ENCODE measurements at regions not wholly inside any gene's neighbourhood (a gene's known extent, or its start where the extent isn't known, plus 50 kb on each side); places are given as distances from the start of the nearest gene placed in this dataset.
"Not testable (repeated sequence)": the region's sequence is repeated elsewhere in the genome, so short reads cannot be mapped to it uniquely, and the experiment has no call there.

DNA sequence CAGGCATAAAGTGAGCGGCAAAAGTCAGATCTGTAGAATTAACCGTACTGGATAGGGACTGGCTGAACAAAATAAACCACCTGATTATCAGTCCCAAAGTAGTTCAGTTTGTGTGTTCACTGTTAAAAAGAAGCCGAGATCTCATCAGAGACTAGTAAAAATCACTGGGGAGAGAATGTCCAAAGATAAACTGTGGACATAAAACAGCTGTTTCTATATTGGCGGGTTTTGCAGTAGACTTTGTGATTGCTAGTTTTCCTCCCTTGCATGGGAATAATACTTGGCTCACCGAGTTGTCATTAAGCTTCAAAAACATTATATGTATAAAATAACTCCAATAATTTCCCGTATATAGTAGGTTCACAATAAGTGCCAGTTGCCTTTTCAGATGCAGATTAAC, 114.2 kb upstream of the ID4 start:
- no peak for DNase-seq (ENCODE audit: low read depth)

- DNase-seq (ENCODE audit: low read depth) = peak; percentile 74
Observed at GRCh38 chr6:19723545-19723944, 113.6 kb upstream of the ID4 start.

GRCh38 chr6:19725436-19725835, 111.7 kb upstream of the ID4 start:
- DNase-seq (ENCODE audit: low read depth) = not testable (repeated sequence)

- peak; percentile 94 for DNase-seq (ENCODE audit: low read depth)
Observed at GRCh38 chr6:19731282-19731681, 105.9 kb upstream of the ID4 start.

- DNase-seq (ENCODE audit: low read depth) = no peak
Observed at GRCh38 chr6:19734061-19734460, 103.1 kb upstream of the ID4 start.

GRCh38 chr6:19734519-19734918, 102.7 kb upstream of the ID4 start:
- no peak for DNase-seq (ENCODE audit: low read depth)

DNA sequence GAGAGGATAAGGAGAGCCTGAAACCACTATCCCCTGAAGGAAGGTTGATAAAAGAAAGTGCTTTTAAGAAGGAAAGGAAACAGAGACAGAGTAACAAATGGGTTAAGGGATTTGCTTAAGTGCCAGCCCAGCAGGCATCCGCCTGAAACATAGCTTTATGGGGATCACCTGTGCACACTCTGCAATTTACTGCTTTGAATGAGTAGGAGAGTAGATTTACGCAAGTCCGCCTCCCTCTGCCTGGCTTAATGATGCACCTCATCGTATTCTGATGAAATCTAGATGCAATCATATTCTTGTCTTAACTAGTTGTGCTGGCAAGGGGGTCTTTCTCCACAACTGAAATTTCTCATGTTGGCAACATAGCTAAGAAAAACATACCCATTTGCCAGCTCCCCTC, 101.1 kb upstream of the ID4 start:
- no peak for DNase-seq (ENCODE audit: low read depth)

DNA sequence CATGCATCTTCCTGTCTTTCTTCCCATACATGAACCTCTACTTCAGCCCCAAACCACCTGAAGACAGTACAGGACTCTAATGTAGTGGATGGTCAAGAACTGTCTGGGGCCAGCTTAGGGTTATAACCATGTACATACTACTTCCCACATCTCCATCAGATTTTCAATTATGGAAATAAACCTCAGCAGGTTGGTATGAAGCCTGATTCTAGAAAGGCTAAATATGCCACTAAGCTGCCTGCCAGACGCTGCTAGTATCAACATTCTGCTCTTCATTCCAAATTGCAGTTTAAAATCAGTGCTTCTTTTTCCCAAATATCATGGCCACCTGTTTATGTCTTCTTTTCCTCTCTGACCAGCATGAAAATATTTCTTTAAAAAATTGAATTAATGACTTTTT, 99.2 kb upstream of the ID4 start:
- no peak for DNase-seq (ENCODE audit: low read depth)

DNA sequence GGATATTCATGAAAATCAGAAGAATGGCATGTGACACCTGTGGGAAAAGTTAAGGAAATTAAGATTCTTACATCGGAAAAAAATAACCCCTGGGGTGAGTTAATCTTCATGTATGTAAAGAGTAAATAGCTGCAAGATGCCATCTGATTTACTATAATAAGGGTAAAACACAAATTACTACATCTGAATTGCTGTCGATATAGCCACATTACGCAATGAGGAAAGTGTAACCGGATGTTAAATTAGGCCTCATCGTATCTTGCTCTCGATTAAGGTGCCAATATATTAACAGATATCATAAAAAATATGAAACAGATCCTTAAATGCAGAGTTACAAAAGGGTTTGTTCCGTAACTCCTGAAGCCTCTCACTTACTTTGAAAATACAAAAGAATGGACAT, 87.4 kb upstream of the ID4 start:
- no peak for DNase-seq (ENCODE audit: low read depth)

DNA sequence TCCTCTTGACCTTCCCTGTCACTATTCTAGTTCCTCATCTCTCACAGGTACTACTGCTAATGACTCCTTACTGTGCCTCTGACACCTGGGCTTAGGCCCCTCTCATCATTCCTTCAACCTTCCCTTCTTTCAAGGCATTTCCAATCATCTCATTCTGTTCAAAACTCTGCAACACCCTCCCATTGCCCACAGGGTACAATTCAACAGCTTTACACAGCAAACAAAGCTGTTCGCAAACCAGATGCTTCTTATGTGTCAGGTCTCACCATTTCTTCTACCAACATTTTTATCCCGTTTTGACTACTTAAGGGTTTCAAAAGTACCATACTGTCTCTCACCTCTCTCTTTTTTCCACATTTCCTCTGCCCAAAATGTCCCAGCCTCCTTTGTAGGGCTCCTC, 84.4 kb upstream of the ID4 start:
- DNase-seq (ENCODE audit: low read depth) = no peak

- no peak for DNase-seq (ENCODE audit: low read depth)
Observed at GRCh38 chr6:19753826-19754225, 83.3 kb upstream of the ID4 start.

GRCh38 chr6:19754686-19755085, 82.5 kb upstream of the ID4 start:
- DNase-seq (ENCODE audit: low read depth) = no peak

GRCh38 chr6:19755181-19755580, 82.0 kb upstream of the ID4 start:
- DNase-seq (ENCODE audit: low read depth) = no peak

GRCh38 chr6:19757036-19757435, 80.1 kb upstream of the ID4 start:
- DNase-seq (ENCODE audit: low read depth) = peak; percentile 23

DNA sequence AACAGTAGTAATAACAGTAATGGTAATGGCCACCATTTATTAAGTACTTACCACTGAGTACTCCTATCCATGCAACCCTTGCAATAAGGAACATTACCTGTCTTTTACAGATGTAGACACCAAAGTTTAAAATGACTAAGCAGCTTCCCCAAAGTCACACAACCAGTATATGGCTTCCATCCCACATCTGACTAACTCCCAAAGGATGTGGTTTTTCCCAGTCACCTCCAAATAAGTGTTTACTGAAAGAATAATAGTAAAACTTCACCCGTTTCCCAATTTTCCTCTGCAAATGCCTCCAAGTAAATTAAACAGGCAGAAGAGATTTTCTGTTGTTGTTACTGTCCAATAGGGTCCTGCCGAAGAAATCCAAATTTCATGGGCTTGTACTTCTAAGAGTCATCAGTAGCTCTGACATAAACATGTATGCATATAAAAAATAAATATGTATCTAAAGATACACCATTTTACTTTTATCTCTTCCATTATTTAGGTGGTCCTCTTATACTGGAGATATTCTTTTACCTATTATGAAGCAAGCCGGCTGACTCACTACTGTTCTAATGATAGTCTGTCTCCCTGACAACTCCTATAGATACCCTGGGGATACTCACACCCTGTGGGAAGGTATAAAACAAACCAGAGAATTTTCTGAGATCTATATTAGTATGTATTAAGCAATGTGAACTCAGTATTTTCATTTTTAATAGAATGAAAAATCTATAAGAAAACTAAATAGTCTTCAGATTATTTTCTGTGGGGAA, 77.9 kb upstream of the ID4 start:
- DNase-seq (ENCODE audit: low read depth) = peak; percentile 75

GRCh38 chr6:19761121-19761520, 76.0 kb upstream of the ID4 start:
- no peak for DNase-seq (ENCODE audit: low read depth)

- peak; percentile 52 for DNase-seq (ENCODE audit: low read depth)
Observed at GRCh38 chr6:19771753-19772336, 65.3 kb upstream of the ID4 start.

DNA sequence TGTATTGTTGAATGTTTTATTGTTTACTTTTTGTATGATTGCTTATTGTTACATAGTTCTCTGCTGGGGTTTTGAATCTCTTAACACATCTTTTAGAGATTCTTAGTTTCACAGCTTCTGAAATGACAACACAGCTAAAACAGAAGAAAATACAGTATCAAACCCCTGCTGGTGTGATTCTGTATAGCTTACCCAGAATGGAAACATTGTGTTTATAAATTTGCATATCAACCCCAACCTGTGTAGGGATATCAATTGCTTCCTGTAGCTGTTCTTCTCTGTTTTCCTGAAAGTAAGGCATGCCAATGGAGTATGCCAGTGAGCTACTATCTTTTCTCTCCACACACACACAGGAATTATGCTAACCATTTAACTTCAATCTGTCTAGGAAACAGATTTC, 64.3 kb upstream of the ID4 start:
- DNase-seq (ENCODE audit: low read depth) = no peak

GRCh38 chr6:19781269-19781668, 55.9 kb upstream of the ID4 start:
- no peak for DNase-seq (ENCODE audit: low read depth)

- no peak for DNase-seq (ENCODE audit: low read depth)
Observed at GRCh38 chr6:19782588-19782987, 54.6 kb upstream of the ID4 start.

Data from LHCN-M2 (cell line).